Amygdala (tissue), 56 donors: ENCODE measurements at regions not wholly inside any gene's neighbourhood (a gene's known extent, or its start where the extent isn't known, plus 50 kb on each side); places are given as distances from the start of the nearest gene placed in this dataset.
"Not testable (repeated sequence)": the region's sequence is repeated elsewhere in the genome, so short reads cannot be mapped to it uniquely, and the experiment has no call there.

ENCODE experiments used
- DNase-seq, 56 donors: peaks; one replicate each; lab custom pipeline; 2025; lab: John Stamatoyannopoulos, UW

DNA sequence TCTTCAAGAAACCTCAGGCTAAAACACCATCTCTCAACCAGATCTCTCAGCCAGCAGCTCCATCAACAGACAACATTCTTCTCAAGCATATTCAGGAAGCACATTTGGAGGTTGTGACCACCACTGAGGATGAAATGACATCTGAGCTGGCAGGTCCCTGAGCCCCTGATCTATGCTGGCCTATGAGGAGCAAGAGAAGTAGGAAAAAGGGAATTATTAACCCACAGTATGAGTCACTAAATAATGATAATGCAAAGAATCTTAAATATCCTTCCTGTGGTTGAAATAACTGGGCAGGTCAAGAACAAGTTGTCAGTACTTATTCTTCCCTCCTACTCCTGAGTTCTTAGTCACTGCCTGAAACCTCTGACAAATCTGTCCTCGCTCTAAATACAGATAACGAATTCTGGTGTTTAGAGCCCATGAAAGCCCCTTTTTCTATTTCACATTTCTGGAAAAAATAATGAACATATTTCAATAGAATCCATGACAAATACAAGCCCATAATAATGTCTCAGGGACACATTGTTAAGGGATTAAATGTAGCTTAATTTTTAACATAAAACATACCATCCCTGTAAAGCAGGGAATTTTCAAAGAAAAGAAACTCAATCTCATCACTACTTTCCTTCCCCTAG lies 225.8 kb upstream of the IRS2 start:
- DNase-seq: no peak

DNA sequence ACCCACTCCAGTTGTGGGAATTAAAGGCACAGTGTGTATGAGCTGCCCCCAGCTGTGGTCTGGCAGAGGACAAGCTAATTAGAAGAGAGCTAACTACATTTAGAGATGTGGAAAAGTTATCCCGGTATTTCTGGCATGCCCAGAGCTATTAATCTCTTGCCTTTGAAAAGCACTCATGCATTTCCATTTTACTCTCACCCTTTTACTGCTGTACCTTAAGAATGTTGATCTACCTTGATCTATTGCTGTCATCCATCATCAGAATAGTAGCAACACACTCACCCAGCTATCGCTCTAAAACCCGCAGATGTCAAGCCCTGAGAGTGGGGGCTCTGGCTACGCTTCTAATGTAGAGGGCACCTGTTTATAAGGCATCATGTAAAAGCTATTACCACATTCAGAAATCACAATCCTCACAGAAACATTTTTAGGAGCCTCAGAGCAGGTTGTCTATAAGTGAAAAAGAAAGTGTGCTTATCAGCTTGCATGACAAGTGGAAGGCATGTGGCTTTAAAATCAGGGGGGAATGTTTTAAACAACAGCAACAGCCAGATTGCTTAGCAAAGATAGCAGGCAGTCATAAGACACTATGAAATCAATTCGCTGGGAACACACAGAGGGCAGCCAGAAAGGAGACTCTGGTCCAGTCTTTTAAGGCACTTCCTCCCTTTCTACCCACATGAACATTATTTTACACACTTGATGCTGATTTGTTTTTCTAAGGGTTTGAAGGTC lies 224.2 kb upstream of the IRS2 start:
- DNase-seq: no peak

DNA sequence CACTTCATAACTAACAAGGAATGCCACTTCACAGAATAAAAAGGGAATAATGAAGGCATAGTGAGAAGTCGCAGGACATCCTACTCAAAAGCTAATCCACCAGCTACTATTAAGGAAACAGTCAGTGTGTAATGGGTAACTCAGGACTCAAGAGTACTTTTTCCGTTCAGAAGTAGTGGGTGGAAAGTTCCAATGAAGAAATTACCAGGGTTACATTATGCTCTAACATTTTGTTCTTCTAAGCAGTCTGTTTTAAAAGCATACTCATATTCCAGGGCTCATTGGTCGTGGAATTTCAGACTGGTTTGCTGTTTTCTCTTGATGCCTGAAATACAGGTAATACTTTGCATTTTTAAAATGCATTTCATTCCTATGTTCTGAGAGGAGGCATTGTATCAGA lies 222.4 kb upstream of the IRS2 start:
- DNase-seq: no peak

DNA sequence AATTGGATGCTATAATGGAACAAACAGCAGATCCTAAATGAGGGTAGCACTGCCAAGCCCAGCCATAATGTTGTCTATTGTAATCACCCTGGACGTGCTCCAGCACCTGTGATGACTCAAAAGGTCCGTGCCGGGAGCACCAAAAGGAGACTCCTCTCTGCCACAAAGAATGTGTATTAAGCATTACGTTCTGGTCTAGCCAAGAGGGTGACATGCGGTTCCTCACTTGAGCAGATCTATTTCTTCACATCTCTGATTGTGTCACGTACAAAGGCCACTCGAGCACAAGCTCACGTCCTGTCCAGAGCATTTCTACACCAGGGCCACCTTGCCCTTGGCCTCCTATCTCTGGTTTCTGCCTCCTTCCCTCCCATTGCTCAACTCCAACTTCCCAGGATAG lies 219.9 kb upstream of the IRS2 start:
- DNase-seq: no peak

DNA sequence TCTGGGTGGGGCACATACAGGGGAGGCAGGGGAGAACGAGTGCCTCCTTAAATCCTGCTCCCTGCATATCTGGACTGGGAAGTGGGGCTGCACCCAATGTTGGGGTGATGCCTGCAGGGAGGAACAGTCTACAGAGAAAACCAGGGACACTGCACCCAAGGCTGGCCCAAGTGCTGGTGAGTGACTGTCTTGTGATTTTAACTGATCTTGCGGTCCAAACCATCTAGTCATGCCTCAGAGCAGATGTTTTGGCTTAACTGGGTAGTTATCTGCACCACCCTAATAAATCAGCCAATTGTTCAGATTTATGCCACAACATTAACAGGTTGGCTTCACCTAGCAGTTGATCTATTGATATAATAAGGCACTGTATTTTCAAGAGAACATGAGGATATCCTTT lies 219.2 kb upstream of the IRS2 start:
- no peak for DNase-seq

DNA sequence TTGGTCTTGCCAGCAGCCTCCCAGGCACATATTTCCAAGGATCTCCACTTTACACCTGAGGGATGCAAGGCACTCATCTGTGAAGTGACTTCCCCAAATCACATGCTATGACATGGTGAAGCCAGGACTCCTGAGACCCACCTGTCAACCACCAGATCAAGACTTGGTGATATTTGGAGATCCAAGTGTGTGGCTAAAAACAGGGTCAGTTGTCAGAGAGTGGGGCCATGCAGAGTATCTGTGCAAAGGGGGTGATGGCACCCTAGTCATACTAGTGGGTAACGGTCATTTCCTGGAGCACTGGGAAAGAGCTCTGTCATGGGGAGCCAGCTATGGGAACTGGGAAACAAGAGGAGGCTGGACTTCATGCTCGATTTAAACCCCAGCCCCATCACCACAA lies 218.4 kb upstream of the IRS2 start:
- DNase-seq: no peak

DNA sequence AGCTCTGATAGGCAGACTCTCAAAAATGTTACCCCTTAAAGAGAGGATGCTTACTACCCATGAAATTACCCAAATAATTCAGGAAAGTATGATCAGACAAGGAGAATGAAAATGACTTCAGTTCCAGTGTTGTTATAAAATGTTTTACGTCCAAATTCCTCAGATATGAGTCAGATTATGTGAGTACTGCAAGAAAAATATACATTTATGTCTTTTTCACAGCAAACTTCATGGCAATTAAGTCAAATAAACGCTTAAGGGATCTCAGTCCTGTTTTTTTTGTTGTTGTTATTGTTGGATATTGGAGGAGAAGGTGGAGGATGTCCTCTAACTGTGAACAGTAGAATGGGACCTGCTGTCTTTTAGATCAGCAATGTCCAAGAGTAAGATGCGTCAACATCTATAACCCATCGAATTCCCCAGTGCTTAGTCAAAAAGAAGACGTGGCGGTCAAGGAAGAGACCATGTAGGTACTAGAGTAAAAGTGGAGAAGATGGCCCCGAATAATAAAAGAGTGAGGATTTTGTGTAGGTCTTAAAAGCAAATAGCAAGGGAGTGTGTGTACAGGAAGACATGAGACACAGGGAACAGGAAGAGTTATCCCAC lies 215.4 kb upstream of the IRS2 start:
- no peak for DNase-seq

DNA sequence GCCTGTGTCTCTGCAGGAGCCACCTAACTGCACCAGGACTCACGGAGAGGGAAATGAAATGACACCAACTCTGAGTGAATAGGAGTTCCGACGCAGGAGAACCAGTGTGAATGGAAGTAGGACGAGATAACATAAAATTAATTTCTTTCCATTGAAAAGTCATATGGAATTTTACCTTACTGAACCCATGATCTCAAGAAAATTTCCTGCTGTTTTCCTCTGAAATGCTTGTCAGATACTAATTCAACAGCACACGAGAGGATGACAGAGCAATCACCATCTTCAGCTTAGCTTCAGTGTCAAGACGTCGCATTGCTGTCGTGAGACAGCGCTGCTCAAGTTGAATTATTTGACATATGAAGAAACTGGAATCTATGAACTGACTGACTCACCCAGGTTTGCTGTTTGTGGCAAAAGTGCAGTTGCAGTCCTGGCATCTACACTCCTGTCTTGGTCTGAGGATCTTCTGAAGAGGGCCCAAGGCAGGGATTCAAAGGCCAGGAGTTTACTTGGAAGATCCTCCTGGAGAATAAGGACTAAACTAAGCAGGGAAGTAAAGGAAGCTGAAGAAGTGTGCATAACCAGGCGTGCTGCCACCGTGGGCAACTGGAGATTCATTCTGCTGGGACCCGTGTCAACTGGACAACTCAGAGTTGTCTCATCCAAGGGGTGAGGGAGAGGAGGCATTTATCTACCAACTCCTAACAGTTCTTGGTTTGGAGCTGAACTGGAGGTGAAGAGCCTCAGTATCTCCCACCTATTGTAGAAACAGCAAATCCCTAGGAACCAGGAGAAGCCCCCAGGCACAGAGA lies 214.4 kb upstream of the IRS2 start:
- no peak for DNase-seq

DNA sequence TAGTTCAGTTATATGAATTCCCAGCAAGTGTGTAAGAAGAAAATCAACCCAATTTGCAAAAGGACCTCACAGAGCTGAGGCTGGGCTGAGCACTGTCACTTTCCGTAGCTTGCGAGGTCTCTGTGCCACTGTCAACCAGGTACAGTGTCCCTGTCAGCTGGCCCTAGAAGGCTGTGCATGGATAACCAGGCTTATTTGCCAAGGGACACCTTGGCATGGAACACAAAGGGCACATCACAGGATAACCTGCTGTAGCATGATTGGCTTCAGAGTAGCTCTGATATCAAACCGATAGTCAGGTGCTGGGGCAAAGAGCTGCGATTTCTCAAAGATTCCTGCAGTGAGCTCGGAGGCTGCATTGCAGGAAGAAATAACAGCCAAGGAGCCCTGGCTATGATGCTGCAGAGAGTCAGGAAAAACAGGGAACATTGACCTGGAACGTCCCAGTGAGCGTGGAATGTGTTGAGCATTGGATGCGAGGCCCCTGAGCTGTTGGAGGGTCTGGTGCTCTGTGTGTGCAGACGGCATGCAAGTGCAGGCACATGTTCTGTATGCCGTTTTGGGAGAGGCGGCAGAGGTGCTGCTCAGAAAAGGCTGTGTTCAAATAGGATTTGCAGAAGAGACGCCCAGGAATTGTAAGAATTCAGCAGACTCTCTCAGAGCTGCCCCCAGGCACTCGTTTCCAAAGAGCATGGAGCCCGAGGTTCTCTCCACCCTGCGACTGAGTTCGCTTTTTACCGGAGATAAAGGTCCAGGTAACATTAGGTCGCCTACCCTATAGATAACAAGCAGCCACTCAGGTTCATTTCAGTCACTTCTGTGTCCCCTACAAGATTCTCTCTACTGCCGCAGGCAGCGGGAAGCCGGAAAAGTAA lies 213.5 kb upstream of the IRS2 start:
- no peak for DNase-seq

DNA sequence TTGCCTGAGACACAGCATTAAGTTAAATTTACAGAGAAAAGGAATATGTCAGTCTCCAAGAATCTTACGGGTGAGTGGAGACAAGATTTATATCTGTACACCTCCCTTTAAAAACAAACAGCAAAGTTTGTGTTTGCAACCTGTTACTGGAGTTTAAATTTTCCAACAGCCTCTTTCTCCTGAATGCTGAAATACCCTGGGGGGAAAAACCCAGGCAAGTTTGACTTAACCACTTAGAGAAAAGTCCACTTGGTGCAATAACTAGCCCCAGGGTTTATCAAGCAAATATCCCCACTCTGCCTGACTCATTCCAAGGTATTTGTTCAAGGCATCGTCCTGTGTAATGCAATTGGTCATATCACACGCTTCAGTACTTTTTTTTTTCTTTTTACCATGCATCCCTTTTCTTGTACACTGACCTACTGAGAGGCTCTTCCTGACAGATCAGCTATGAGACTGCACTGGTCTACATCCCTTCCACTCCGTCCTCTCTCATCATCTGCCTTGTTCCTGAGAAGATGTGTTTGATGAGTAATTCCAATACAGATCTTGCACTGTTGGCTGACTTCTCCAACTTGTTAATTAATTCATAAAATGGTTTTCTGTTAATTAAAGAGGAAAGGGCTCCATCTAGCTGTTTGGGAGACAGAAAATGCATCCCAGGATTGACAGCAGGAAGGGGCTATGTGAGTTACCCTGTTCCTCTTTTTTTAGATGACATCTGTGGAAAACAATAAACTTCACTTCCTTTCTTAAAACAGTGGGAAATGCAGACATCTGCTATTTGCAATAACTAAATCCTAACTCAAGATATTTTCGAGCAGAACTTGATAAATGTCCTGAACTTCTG lies 212.5 kb upstream of the IRS2 start:
- DNase-seq: no peak

DNA sequence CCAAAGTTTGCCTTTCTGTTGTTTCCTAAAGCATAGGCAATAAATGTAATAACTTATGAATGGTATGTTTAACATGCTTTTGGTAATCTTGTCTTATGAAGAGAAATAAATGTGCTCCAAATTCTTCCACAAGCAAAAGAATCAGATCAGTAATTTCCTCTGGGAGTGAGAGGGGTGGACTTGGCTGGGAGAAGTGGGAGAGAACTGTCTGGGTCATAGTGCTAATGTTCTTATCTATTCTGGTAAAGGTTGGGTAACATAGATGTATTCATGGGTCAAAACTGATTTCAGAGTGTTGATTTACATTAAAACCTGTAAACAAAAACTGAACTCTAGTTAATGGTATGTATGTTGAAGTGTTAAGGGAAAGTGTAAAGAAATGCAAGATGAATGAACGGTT lies 211.7 kb upstream of the IRS2 start:
- DNase-seq: no peak

DNA sequence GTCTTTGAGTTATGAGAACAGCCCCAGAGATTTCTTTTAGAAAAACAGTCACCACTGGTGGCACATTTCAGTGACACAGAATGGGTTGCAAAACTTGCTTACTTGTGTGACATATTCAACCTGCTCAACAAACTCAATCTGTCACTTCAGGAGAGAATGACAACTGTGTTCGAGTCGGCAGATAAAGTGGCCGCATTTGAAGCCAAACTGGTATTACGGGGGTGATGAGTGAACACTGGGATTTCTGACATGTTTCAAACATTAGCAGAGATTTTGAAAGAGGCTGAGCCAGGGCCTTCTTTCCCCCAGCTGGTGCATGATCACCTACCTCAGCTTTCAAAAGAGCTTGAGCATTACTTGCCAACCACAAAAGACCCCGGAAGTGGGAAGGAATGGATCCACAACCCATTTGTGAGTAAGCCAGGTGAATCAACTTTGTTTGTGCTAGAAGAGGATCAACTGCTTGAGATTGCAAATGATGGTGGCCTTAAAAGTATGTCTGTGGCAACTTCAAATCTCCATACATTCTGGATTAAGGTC lies 210.7 kb upstream of the IRS2 start:
- not testable (repeated sequence) for DNase-seq

DNA sequence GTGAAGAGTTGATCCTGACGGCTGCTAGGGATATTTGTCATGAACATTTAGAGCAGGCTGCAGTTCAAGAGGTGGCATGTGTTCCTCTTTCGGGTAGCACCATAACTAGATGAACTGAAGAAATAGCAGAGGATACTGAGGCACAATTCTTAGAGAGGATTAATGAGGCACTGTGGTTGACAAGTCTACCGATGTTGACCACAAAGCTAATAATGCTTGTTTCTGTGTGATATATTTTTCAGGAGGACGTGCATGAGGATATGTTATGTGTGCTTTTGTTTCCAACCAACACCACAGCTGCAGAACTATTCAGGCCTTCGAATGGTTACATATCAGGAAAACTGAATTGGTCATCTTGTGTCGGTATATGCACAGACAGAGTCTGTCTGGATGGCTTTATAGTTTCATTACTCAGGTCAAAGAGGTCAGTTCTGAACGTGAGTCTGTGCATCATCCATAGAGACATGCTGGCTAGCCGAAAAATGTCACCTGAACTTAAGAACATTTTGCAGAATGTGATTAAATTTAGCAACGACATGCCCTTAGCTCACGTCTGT lies 210.1 kb upstream of the IRS2 start:
- no peak for DNase-seq

DNA sequence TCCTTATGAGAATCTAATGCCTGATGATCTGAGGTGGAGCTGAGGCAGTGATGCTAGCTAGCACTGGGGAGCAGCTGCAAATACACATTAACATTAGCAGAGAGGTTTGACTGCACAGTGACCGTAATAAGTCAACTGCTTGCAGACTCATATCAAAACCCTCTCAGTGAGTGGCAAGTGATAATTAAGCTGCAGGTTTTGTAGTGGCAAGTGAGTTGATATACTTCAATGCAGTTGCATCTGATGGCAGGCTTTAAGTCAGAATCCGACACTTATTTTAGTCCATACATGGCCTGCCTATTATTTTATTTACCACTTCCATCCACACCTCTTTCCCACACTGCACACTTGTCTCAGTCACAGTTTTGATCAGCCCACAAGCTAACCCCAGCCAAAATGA lies 209.2 kb upstream of the IRS2 start:
- no peak for DNase-seq

DNA sequence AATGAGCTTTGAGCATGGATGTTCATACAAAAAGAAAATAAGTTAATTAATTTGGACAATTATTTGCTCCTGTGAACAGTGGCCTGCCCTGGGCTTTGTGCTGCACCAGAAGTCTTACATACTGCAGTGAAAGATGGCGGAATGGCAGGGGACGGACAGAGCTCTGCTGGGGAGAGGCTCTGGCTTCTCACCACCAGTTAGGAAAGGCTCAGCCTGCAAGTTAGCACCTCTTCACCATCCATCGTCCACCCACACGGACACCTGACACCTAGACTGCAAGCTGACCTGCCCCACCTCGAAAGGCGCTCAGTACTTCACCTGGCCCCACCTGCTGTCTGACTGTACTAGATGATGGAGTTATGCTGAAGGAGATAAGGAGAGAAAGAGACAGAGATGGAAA lies 203.9 kb upstream of the IRS2 start:
- DNase-seq: no peak

DNA sequence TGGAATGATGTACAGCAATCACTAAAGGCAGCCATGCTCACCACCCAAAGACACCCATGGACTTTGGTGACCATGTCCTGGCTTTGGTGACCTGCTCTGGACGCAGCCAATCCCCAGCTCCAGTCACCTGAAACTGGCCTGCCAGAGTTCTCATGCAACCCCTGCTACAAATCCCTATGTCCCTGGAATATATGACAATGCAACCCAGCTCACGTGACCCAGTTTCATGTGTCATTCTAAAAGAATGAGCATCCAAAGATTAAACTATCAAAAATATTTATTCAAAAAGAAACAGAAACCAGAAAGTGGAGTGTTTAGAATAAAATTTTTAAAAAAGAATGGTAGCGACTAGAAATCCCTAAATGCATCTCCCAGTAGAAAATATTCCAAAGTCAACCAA lies 203.3 kb upstream of the IRS2 start:
- no peak for DNase-seq

DNA sequence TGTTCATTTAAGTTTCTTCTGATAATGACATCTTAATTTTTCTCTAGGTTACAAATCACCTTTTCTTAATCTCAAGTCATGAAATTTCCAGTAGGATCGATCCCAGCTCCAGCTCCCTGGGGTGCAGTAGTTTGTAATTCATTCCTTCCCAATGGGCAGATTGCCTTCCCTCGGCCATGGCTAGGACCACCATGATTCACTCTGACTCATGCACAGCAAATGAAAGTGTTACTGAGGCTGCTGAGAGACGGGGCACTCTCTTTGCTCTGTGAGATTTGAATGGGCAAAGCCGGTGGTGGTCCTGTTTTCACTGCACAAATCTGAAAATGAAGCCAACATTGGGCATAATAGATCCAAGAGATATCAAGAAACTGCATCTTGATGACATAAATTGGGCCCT lies 202.8 kb upstream of the IRS2 start:
- DNase-seq: no peak

DNA sequence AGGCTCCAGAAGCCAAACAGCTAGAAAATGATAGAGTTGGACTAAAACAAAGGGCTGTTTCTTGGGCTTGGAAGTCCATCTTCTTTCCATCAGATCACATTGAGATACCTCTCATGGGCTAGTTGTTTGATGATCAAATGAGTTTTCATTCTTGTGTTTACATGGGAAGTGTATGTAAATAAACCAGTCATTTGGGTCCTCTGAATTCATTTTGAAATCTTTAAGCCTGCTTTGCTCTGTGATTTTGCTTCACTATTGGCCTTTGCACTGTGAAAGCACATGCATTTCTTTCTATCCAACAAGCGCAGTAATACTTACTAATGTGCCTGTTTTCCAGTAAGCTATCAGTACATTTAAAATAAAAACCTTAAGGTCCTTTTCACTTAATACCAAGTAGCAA lies 200.5 kb upstream of the IRS2 start:
- DNase-seq: no peak
